C4-2B (cell line): ENCODE measurements at regions not wholly inside any gene's neighbourhood (a gene's known extent, or its start where the extent isn't known, plus 50 kb on each side); places are given as distances from the start of the nearest gene placed in this dataset.

ENCODE experiments used
- H3K27ac ChIP-seq: fragments of 450-650 bp; 2 replicates; pipeline ENCODE4 v1.5.1; 2017
- CTCF ChIP-seq: fragments of 450-650 bp; conservative IDR thresholded peaks from 2 replicates; pipeline ENCODE4 v1.5.1; 2017; ENCODE audit warnings: mild to moderate bottlenecking
- ZFX ChIP-seq: fragments of 450-650 bp; IDR thresholded peaks from 2 replicates; pipeline ENCODE4 v1.6.1; 2017

GRCh38 chr1:5110508-5110907 is 456.1 kb downstream of the AJAP1 start:
- no peak overlapping the region for H3K27ac ChIP-seq
- no peak for TF ChIP-seq CTCF
- no peak for TF ChIP-seq ZFX

- TF ChIP-seq CTCF (no peak), ZFX (no peak)
- H3K27ac ChIP-seq, result no peak overlapping the region
Observed at GRCh38 chr1:5109633-5110032, 455.2 kb downstream of the AJAP1 start.

- TF ChIP-seq CTCF (no peak), ZFX (no peak)
Observed at GRCh38 chr1:5108740-5109139, 454.3 kb downstream of the AJAP1 start.

GRCh38 chr1:5105744-5106143 is 451.3 kb downstream of the AJAP1 start:
- no peak overlapping the region for H3K27ac ChIP-seq
- no peak for TF ChIP-seq CTCF
- TF ChIP-seq ZFX, result no peak

More at GRCh38 chr1:5108740-5109139, 454.3 kb downstream of the AJAP1 start:
- no peak overlapping the region for H3K27ac ChIP-seq

GRCh38 chr1:5099558-5099957 is 445.1 kb downstream of the AJAP1 start:
- no peak for TF ChIP-seq ZFX
- peak; percentile 57 for TF ChIP-seq CTCF
- no peak overlapping the region for H3K27ac ChIP-seq

- no peak for TF ChIP-seq ZFX
- TF ChIP-seq CTCF, result no peak
- no peak overlapping the region for H3K27ac ChIP-seq
Observed at GRCh38 chr1:5098981-5099385, 444.6 kb downstream of the AJAP1 start.

GRCh38 chr1:5093042-5093441 is 438.6 kb downstream of the AJAP1 start:
- no peak overlapping the region for H3K27ac ChIP-seq
- no peak for TF ChIP-seq ZFX
- TF ChIP-seq CTCF, result no peak
